Breast epithelium (tissue), 4 donors: ENCODE measurements at regions not wholly inside any gene's neighbourhood (a gene's known extent, or its start where the extent isn't known, plus 50 kb on each side); places are given as distances from the start of the nearest gene placed in this dataset.
"Not testable (repeated sequence)": the region's sequence is repeated elsewhere in the genome, so short reads cannot be mapped to it uniquely, and the experiment has no call there.

Experiments used
- DNase-seq, 2 donors: peaks; one replicate each; pipeline ENCODE4 v3.0.0-alpha.2; 2019; ENCODE audit warnings: low spot score in 2 of 2
- H3K27ac ChIP-seq, 2 donors: fragments of 200-600 bp; sonication (generic) in 1 of 2; one replicate each; pipeline ENCODE4 v1.5.1; 2016 to 2019; ENCODE audit warnings: mild to moderate bottlenecking in 1 of 2
- H3K27me3 ChIP-seq, 2 donors: fragments of 200-600 bp; sonication (generic) in 1 of 2; one replicate each; pipeline versions ENCODE4 v1.5.1 to v1.6.0; 2017 to 2019; ENCODE audit warnings: control low read depth in 1 of 2, mild to moderate bottlenecking in 1 of 2
- H3K36me3 ChIP-seq: fragments of 200-600 bp; one replicate; pipeline ENCODE4 v1.5.1; 2019
- H3K4me1 ChIP-seq, 2 donors: fragments of 200-600 bp; sonication (generic); one replicate each; pipeline ENCODE4 v1.5.1; 2016 to 2019; ENCODE audit warnings: control low read depth in 1 of 2
- H3K4me3 ChIP-seq, 3 donors: fragments of 200-600 bp; sonication (generic); 1 replicate in 2 of 3; 2 replicates in 1 of 3; pipeline ENCODE4 v1.5.1; 2016 to 2019; ENCODE audit warnings: mild to moderate bottlenecking in 3 of 3, moderate library complexity in 2 of 3
- H3K9me3 ChIP-seq, 2 donors: fragments of 200-600 bp; sonication (generic) in 1 of 2; one replicate each; pipeline ENCODE4 v1.5.1; 2016 to 2019; ENCODE audit warnings: control low read depth in 1 of 2
- POLR2A ChIP-seq: fragments of 450-650 bp; IDR thresholded peaks from one replicate; pipeline ENCODE4 v1.6.1; 2016; ENCODE audit warnings: antibody characterized with exemption, mild to moderate bottlenecking, moderate library complexity
- POLR2AphosphoS5 ChIP-seq, 3 donors: sonication (generic); formaldehyde crosslinking; IDR thresholded peaks; one replicate each; pipeline ENCODE4 v1.6.1; 2017; ENCODE audit warnings: antibody characterized with exemption in 3 of 3
- intact Hi-C: fragments of 100-400 bp; cut with DNase I; formaldehyde crosslinking; loops from one replicate; pipeline ENCODE4 v1.15.1; 2023; ENCODE audit warnings: low total_unique reads
- TF ChIP-seq, protein P1 (sequence below), 3 donors: fragments of 450-650 bp; IDR thresholded peaks; one replicate each; pipeline ENCODE4 v1.5.1; 2016 to 2017; ENCODE audit warnings: antibody characterized with exemption in 3 of 3, mild to moderate bottlenecking in 3 of 3, moderate library complexity in 3 of 3

DNA sequence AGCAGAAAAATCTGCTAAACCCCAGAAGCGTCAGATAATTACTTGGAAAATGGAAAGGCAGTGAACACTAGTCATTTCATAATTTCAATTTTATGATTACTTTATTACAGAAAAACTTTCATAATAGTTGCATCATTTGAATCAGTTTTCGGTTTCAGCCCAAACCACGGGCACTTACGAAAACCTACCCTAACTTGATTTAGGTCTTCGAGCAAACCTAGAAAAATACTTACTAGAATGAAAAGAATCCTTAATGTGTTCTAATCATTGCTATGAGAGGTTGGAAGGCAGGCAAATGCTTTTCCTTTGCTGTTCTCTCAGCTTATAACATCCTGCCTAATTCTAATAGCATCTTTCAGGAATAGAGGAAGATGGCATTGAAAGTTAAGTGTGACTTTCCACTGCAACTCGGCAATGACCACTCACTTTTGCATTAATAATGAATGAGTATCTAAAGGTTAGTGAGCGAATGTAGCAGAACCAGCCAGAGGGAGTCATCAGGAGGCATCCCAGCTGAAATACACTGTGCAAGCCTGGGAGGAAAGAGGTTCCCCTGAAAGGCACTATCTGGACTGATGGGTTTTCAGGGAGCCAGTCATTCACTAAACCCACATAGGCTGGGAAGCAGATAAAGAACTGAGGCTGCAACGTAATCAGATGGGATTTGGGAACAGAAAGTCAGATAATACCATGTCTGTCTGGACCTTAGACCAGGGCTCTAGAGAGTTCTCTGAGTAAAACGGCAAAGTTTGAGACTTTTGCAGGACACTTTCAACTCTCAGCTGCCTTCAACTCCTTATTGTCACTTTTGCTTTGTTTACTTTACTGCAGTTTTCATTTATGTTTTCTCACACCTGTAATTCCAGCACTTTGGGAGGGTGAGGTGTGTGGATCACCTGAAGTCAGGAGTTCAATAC is 520.8 kb downstream of the RNF144A start:
- H3K36me3 ChIP-seq, result no peaks in the 10 kb centered on the region
- no peak overlapping the region for H3K4me3 ChIP-seq
- intact Hi-C loops, result no loop called here
- no peaks in the 10 kb centered on the region for H3K9me3 ChIP-seq
- H3K27me3 ChIP-seq, result no peaks in the 10 kb centered on the region
- TF ChIP-seq POLR2A (no peak), POLR2AphosphoS5 (IDR thresholded peaks at IDR 0.05) (no peak)
- TF ChIP-seq, protein P1, sequence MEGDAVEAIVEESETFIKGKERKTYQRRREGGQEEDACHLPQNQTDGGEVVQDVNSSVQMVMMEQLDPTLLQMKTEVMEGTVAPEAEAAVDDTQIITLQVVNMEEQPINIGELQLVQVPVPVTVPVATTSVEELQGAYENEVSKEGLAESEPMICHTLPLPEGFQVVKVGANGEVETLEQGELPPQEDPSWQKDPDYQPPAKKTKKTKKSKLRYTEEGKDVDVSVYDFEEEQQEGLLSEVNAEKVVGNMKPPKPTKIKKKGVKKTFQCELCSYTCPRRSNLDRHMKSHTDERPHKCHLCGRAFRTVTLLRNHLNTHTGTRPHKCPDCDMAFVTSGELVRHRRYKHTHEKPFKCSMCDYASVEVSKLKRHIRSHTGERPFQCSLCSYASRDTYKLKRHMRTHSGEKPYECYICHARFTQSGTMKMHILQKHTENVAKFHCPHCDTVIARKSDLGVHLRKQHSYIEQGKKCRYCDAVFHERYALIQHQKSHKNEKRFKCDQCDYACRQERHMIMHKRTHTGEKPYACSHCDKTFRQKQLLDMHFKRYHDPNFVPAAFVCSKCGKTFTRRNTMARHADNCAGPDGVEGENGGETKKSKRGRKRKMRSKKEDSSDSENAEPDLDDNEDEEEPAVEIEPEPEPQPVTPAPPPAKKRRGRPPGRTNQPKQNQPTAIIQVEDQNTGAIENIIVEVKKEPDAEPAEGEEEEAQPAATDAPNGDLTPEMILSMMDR (IDR thresholded peaks at IDR 0.05), result no peak
- H3K4me1 ChIP-seq, result no peaks in the 10 kb centered on the region
- no peak for DNase-seq
- no peak overlapping the region for H3K27ac ChIP-seq

DNA sequence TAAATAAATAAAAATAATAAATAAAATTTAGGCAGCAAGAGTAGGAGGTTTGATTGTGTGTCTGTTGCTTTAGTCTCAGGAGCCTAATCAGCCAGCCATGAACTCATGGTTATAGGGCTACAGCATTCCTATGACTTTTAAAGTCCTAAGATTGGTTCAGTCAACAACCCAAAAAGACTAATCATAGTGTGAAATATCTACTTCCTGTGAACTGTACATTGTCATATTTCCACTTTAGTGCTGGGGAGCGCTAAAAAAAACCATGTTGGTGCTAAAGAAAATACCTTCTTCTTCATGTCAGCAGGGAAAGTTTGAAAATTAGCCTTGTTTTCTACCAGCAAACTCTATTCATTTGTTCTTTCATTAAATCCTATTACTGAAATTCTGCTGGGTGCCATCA is 521.6 kb downstream of the RNF144A start:
- no peak for TF ChIP-seq POLR2A
- TF ChIP-seq, protein P1 (IDR thresholded peaks at IDR 0.05), result no peak
- no peak for TF ChIP-seq POLR2AphosphoS5 (IDR thresholded peaks at IDR 0.05)
- no peaks in the 10 kb centered on the region for H3K36me3 ChIP-seq
- H3K4me1 ChIP-seq, result no peaks in the 10 kb centered on the region
- H3K27ac ChIP-seq, result no peak overlapping the region
- H3K4me3 ChIP-seq, result no peak overlapping the region
- no peak for DNase-seq
- no peaks in the 10 kb centered on the region for H3K27me3 ChIP-seq
- H3K9me3 ChIP-seq, result no peaks in the 10 kb centered on the region
- intact Hi-C loops, result no loop called here

DNA sequence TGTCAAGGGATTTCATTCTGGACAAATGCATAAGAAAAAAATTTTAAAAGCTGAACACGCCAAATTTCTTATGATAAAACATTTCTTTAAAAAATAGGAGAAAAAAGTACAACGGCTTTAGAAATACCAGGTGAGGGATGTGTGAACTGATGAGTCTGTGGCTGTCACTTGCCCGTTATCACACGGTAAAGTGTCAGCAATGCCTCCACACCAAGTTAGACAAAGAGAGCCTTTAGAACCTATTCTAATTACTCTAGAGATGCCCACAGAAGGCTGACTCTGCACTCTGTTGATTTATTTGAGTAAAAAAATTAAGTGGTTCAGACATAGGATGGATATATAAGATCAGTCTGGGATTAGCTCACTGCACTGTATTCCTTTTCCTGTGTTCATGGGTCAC is 523.8 kb downstream of the RNF144A start:
- Histone ChIP-seq H3K4me1 (no peaks in the 10 kb centered on the region), H3K9me3 (no peaks in the 10 kb centered on the region), H3K27me3 (no peaks in the 10 kb centered on the region), H3K4me3 (no peak overlapping the region), H3K36me3 (no peaks in the 10 kb centered on the region), H3K27ac (no peak overlapping the region)
- TF ChIP-seq POLR2A, result no peak
- TF ChIP-seq, protein P1 (IDR thresholded peaks at IDR 0.05), result no peak
- no peak for TF ChIP-seq POLR2AphosphoS5 (IDR thresholded peaks at IDR 0.05)
- DNase-seq, result no peak
- intact Hi-C loops, result no loop called here

- H3K27ac ChIP-seq, H3K27me3 ChIP-seq, intact Hi-C loops: not testable (repeated sequence)
Measured at GRCh38 chr2:7441841-7442240, 524.6 kb downstream of the RNF144A start.

GRCh38 chr2:7444626-7445025 is 527.4 kb downstream of the RNF144A start:
- no peaks in the 10 kb centered on the region for H3K9me3 ChIP-seq
- intact Hi-C loops, result no loop called here

More at GRCh38 chr2:7441841-7442240, 524.6 kb downstream of the RNF144A start:
- H3K9me3 ChIP-seq, H3K4me3 ChIP-seq, DNase-seq, H3K4me1 ChIP-seq, H3K36me3 ChIP-seq: not testable (repeated sequence)

More at GRCh38 chr2:7444626-7445025, 527.4 kb downstream of the RNF144A start:
- TF ChIP-seq, protein P1 (IDR thresholded peaks at IDR 0.05), result no peak
- TF ChIP-seq POLR2AphosphoS5 (IDR thresholded peaks at IDR 0.05) (no peak), POLR2A (no peak)
- H3K27me3 ChIP-seq, result no peaks in the 10 kb centered on the region
- no peak for DNase-seq
- H3K27ac ChIP-seq, result no peak overlapping the region
- H3K4me3 ChIP-seq, result no peak overlapping the region
- H3K36me3 ChIP-seq, result no peaks in the 10 kb centered on the region
- no peaks in the 10 kb centered on the region for H3K4me1 ChIP-seq
